WERI-Rb-1 (cell line): ENCODE measurements at regions not wholly inside any gene's neighbourhood (a gene's known extent, or its start where the extent isn't known, plus 50 kb on each side); places are given as distances from the start of the nearest gene placed in this dataset.
"Not testable (repeated sequence)": the region's sequence is repeated elsewhere in the genome, so short reads cannot be mapped to it uniquely, and the experiment has no call there.

ENCODE experiments used
- DNase-seq: peaks from one replicate; pipeline ENCODE4 v3.0.0-alpha.2; 2020
- H3K27ac ChIP-seq: fragments of 250-450 bp; sonication (Bioruptor Pico); 2 replicates; pipeline ENCODE4 v1.5.1; 2020; ENCODE audit warnings: mild to moderate bottlenecking, moderate library complexity
- H3K27me3 ChIP-seq: fragments of 250-450 bp; sonication (Bioruptor Pico); 2 replicates; pipeline ENCODE4 v1.5.1; 2021; ENCODE audit warnings: mild to moderate bottlenecking, low read depth, moderate library complexity; ENCODE audit not compliant: insufficient read depth, severe bottlenecking
- H3K36me3 ChIP-seq: fragments of 250-450 bp; sonication (Bioruptor Pico); 2 replicates; pipeline ENCODE4 v1.5.1; 2020; ENCODE audit warnings: mild to moderate bottlenecking, moderate library complexity
- H3K4me3 ChIP-seq: 2 replicates; pipeline ENCODE4 v1.5.1; 2011; ENCODE audit warnings: low read depth, mild to moderate bottlenecking, control low read depth, low read length
- H3K9me3 ChIP-seq: fragments of 250-450 bp; sonication (Bioruptor Pico); 2 replicates; pipeline ENCODE4 v1.5.1; 2021; ENCODE audit warnings: mild to moderate bottlenecking, moderate library complexity; ENCODE audit not compliant: severe bottlenecking
- TF ChIP-seq, protein P1 (sequence below): IDR thresholded peaks from 2 replicates; pipeline ENCODE4 v1.5.1; 2011; ENCODE audit warnings: low read depth, mild to moderate bottlenecking, control low read depth, inconsistent platforms, low read length

GRCh38 chr7:65750511-65751344, 122.1 kb upstream of the VKORC1L1 start:
- no peaks in the 10 kb centered on the region for H3K9me3 ChIP-seq
- H3K36me3 ChIP-seq, result peaks cover 18% of the 10 kb centered on the region
- no peaks in the 10 kb centered on the region for H3K27me3 ChIP-seq
- H3K27ac ChIP-seq, result peak overlapping the region; percentile 92
- DNase-seq, result peak; percentile 91
- H3K4me3 ChIP-seq, result peak overlapping the region; percentile 99
- TF ChIP-seq, protein P1, sequence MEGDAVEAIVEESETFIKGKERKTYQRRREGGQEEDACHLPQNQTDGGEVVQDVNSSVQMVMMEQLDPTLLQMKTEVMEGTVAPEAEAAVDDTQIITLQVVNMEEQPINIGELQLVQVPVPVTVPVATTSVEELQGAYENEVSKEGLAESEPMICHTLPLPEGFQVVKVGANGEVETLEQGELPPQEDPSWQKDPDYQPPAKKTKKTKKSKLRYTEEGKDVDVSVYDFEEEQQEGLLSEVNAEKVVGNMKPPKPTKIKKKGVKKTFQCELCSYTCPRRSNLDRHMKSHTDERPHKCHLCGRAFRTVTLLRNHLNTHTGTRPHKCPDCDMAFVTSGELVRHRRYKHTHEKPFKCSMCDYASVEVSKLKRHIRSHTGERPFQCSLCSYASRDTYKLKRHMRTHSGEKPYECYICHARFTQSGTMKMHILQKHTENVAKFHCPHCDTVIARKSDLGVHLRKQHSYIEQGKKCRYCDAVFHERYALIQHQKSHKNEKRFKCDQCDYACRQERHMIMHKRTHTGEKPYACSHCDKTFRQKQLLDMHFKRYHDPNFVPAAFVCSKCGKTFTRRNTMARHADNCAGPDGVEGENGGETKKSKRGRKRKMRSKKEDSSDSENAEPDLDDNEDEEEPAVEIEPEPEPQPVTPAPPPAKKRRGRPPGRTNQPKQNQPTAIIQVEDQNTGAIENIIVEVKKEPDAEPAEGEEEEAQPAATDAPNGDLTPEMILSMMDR, result no peak

GRCh38 chr7:65754070-65754469, 118.8 kb upstream of the VKORC1L1 start:
- DNase-seq, H3K4me3 ChIP-seq, H3K27me3 ChIP-seq, H3K9me3 ChIP-seq, H3K27ac ChIP-seq: not testable (repeated sequence)
- peaks cover 22% of the 10 kb centered on the region for H3K36me3 ChIP-seq

- H3K36me3 ChIP-seq, result peaks cover 14% of the 10 kb centered on the region
- H3K27me3 ChIP-seq, H3K4me3 ChIP-seq, H3K9me3 ChIP-seq, DNase-seq, H3K27ac ChIP-seq: not testable (repeated sequence)
Observed at GRCh38 chr7:65758991-65759390, 113.9 kb upstream of the VKORC1L1 start.

GRCh38 chr7:65762712-65763111, 110.2 kb upstream of the VKORC1L1 start:
- H3K27me3 ChIP-seq, H3K4me3 ChIP-seq, H3K27ac ChIP-seq, H3K9me3 ChIP-seq, DNase-seq: not testable (repeated sequence)
- H3K36me3 ChIP-seq, result peaks cover 11% of the 10 kb centered on the region

DNA sequence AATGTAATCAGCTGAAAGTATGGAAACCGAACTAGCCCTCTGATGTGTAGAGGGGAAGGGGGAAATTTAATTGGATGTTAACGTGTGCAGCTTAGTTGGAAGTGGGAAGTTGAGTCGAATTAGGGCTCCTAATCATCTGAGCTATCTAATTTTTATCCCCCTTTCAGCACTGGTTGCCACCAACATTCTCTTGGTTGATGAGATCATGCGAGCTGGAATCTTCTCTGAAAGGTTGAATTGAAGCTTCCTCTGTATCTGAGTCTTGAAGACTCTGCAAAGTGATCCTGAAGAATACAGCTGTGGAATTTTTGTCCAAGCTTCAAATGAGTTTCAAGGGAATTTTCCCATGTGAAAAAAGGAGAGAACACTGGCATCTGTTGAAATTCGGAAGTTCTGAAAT, 109.8 kb upstream of the VKORC1L1 start:
- H3K9me3 ChIP-seq, H3K27me3 ChIP-seq, DNase-seq, H3K27ac ChIP-seq, H3K4me3 ChIP-seq: not testable (repeated sequence)
- peaks cover 10% of the 10 kb centered on the region for H3K36me3 ChIP-seq

- H3K9me3 ChIP-seq, H3K27me3 ChIP-seq, H3K36me3 ChIP-seq: not testable (repeated sequence)
- peak overlapping the region; percentile 75 for H3K4me3 ChIP-seq
- peak; percentile 95 for DNase-seq
- peak overlapping the region; percentile 69 for H3K27ac ChIP-seq
Observed at GRCh38 chr7:65770473-65771225, 102.2 kb upstream of the VKORC1L1 start.

DNA sequence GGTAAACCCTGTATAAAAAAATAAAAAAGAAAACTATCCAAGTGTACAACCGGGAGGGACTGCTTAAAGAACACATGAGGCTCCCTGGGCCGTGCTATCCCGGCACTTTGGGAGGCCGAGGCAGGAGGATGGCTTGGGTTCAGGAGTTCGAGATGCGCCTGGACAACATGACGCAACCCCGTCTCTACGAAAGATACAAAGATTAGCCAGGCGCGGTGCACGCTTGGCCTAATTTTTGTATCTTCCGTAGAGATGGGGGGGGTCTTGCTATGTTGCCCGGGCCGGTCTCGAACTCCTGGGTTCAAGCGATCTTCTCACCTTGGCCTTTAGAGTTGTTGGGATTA, 101.7 kb upstream of the VKORC1L1 start:
- H3K36me3 ChIP-seq, H3K9me3 ChIP-seq, H3K27me3 ChIP-seq, H3K27ac ChIP-seq, DNase-seq: not testable (repeated sequence)
- H3K4me3 ChIP-seq, result peak overlapping the region; percentile 75

- H3K9me3 ChIP-seq, H3K36me3 ChIP-seq, H3K4me3 ChIP-seq, DNase-seq, H3K27me3 ChIP-seq, H3K27ac ChIP-seq: not testable (repeated sequence)
Observed at GRCh38 chr7:65776677-65777076, 96.2 kb upstream of the VKORC1L1 start.

DNA sequence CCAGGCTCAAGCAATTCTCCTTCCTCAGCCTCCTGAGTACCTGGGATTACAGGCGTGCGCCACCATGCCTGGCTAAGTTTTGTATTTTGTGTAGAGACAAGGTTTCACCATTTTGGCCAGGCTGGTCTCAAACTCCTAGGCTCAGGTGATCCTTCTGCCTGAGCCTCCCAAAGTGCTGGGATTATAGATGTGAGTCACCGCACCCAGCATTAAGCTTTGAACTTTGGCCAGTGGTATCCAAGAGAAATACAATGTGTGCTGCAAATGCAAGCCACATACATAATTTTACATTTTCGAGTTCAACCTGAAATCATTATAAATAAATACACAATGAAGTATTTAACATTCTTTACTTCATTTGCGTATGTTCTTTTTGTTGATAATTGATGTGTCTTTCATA, 82.9 kb upstream of the VKORC1L1 start:
- not testable (repeated sequence) for H3K27me3 ChIP-seq, H3K9me3 ChIP-seq, DNase-seq, H3K27ac ChIP-seq, H3K4me3 ChIP-seq, H3K36me3 ChIP-seq

GRCh38 chr7:65791788-65792187, 81.1 kb upstream of the VKORC1L1 start:
- not testable (repeated sequence) for H3K4me3 ChIP-seq, DNase-seq, H3K27ac ChIP-seq, H3K27me3 ChIP-seq, H3K36me3 ChIP-seq, H3K9me3 ChIP-seq
- TF ChIP-seq, protein P1, result 0 out of 2 replicates have a peak, but pooled peaks have one; percentile 1

- H3K36me3 ChIP-seq, DNase-seq, H3K27ac ChIP-seq, H3K4me3 ChIP-seq, H3K27me3 ChIP-seq, H3K9me3 ChIP-seq: not testable (repeated sequence)
Observed at GRCh38 chr7:65792726-65793125, 80.1 kb upstream of the VKORC1L1 start.

- H3K27ac ChIP-seq, H3K9me3 ChIP-seq, H3K27me3 ChIP-seq, DNase-seq, H3K36me3 ChIP-seq, H3K4me3 ChIP-seq: not testable (repeated sequence)
Observed at GRCh38 chr7:65794671-65795391, 78.0 kb upstream of the VKORC1L1 start.
